Loucy (cell line): ENCODE measurements at regions not wholly inside any gene's neighbourhood (a gene's known extent, or its start where the extent isn't known, plus 50 kb on each side); places are given as distances from the start of the nearest gene placed in this dataset.

ENCODE experiments used
- H2AFZ ChIP-seq: fragments of 200-600 bp; sonication (generic); 2 replicates; pipeline ENCODE4 v1.6.0; 2016; ENCODE audit warnings: antibody characterized with exemption, mild to moderate bottlenecking, low read length, moderate library complexity
- H3F3A ChIP-seq: fragments of 200-600 bp; 2 replicates; pipeline ENCODE4 v1.6.0; 2016; ENCODE audit warnings: antibody characterized with exemption, low read depth, mild to moderate bottlenecking
- H3K27me3 ChIP-seq: fragments of 200-600 bp; sonication (generic); 2 replicates; pipeline ENCODE4 v1.6.1; 2014; ENCODE audit warnings: low read length, mild to moderate bottlenecking; ENCODE audit not compliant: insufficient read depth, poor library complexity, severe bottlenecking
- H3K36me3 ChIP-seq: fragments of 200-600 bp; sonication (generic); 2 replicates; pipeline ENCODE4 v1.6.1; 2016; ENCODE audit warnings: low read length; ENCODE audit not compliant: insufficient read depth
- H3K4me1 ChIP-seq: fragments of 200-600 bp; sonication (generic); 2 replicates; pipeline ENCODE4 v1.5.1; 2014; ENCODE audit warnings: low read length, mild to moderate bottlenecking; ENCODE audit not compliant: insufficient read depth, poor library complexity, severe bottlenecking
- H3K4me2 ChIP-seq: fragments of 200-600 bp; sonication (generic); 2 replicates; pipeline ENCODE4 v1.6.0; 2014; ENCODE audit warnings: antibody characterized with exemption, low read length, low read depth, mild to moderate bottlenecking; ENCODE audit not compliant: poor library complexity, severe bottlenecking
- H3K4me3 ChIP-seq: fragments of 200-600 bp; sonication (generic); 2 replicates; pipeline ENCODE4 v1.5.1; 2014; ENCODE audit warnings: low read length, mild to moderate bottlenecking, mixed read lengths; ENCODE audit not compliant: poor library complexity, severe bottlenecking
- H3K79me2 ChIP-seq: fragments of 200-600 bp; sonication (generic); 2 replicates; pipeline ENCODE4 v1.6.1; 2014; ENCODE audit warnings: low read length; ENCODE audit not compliant: insufficient read depth
- H3K9ac ChIP-seq: fragments of 200-600 bp; sonication (generic); 2 replicates; pipeline ENCODE4 v1.6.0; 2014; ENCODE audit warnings: mild to moderate bottlenecking, low read depth, low read length, moderate library complexity; ENCODE audit not compliant: poor library complexity, severe bottlenecking
- H3K9me2 ChIP-seq: fragments of 200-600 bp; sonication (generic); replicated peaks from 2 replicates; pipeline ENCODE4 v1.6.1; 2016; ENCODE audit warnings: low read depth, low read length, mixed read lengths
- H3K9me3 ChIP-seq: fragments of 200-600 bp; sonication (generic); 2 replicates; pipeline ENCODE4 v1.6.1; 2014; ENCODE audit warnings: mild to moderate bottlenecking, antibody characterized with exemption, low read length, low read depth; ENCODE audit not compliant: insufficient read depth
- H4K20me1 ChIP-seq: fragments of 200-600 bp; sonication (generic); 2 replicates; pipeline ENCODE4 v1.6.0; 2014; ENCODE audit warnings: antibody characterized with exemption, low read length, mild to moderate bottlenecking; ENCODE audit not compliant: insufficient read depth, poor library complexity, severe bottlenecking
- EZH2phosphoT487 ChIP-seq: fragments of 200-600 bp; IDR thresholded peaks from 2 replicates; pipeline ENCODE4 v1.6.1; 2018; ENCODE audit warnings: antibody characterized with exemption, mild to moderate bottlenecking, moderate library complexity, borderline replicate concordance
- TF ChIP-seq, protein P1 (sequence below): fragments of 200-600 bp; sonication (generic); conservative IDR thresholded peaks from 2 replicates; pipeline ENCODE4 v1.5.1; 2014; ENCODE audit warnings: mild to moderate bottlenecking, antibody characterized with exemption, low read length

DNA sequence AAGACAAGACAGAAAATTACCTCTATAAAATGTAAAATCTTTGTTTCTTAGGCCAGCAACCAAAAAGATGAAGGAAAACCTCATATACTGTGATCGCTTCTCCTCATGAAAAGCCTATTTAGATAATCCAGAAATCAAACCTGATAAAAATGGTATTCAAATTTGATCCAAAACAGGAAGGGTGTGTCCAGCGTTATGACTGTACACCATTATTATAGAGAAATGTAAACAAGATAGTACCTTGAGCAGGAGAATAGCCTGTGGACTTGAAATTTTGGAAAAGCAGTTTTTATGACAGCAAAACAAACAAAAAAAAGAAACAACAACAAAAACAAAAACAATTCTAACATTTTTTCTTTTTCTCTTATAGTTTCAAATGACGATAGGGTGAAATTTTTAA, 1382.8 kb upstream of the CDH9 start:
- H3F3A ChIP-seq: no peaks in the 10 kb centered on the region
- H3K9ac ChIP-seq: no peak overlapping the region
- no peaks in the 10 kb centered on the region for H3K36me3 ChIP-seq
- no peak overlapping the region for H2AFZ ChIP-seq
- H3K79me2 ChIP-seq: no peaks in the 10 kb centered on the region
- no peak overlapping the region for H3K4me3 ChIP-seq
- TF ChIP-seq EZH2phosphoT487: no peak
- TF ChIP-seq, protein P1, sequence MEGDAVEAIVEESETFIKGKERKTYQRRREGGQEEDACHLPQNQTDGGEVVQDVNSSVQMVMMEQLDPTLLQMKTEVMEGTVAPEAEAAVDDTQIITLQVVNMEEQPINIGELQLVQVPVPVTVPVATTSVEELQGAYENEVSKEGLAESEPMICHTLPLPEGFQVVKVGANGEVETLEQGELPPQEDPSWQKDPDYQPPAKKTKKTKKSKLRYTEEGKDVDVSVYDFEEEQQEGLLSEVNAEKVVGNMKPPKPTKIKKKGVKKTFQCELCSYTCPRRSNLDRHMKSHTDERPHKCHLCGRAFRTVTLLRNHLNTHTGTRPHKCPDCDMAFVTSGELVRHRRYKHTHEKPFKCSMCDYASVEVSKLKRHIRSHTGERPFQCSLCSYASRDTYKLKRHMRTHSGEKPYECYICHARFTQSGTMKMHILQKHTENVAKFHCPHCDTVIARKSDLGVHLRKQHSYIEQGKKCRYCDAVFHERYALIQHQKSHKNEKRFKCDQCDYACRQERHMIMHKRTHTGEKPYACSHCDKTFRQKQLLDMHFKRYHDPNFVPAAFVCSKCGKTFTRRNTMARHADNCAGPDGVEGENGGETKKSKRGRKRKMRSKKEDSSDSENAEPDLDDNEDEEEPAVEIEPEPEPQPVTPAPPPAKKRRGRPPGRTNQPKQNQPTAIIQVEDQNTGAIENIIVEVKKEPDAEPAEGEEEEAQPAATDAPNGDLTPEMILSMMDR: no peak
- H3K9me2 ChIP-seq: no peaks in the 10 kb centered on the region
- no peak overlapping the region for H3K4me2 ChIP-seq
- no peaks in the 10 kb centered on the region for H3K9me3 ChIP-seq
- H3K4me1 ChIP-seq: no peaks in the 10 kb centered on the region
- no peaks in the 10 kb centered on the region for H3K27me3 ChIP-seq
- no peaks in the 10 kb centered on the region for H4K20me1 ChIP-seq

GRCh38 chr5:28415791-28416443, 1377.5 kb upstream of the CDH9 start:
- H3K9me2 ChIP-seq: no peaks in the 10 kb centered on the region
- H2AFZ ChIP-seq: no peak overlapping the region
- no peaks in the 10 kb centered on the region for H4K20me1 ChIP-seq
- no peaks in the 10 kb centered on the region for H3K79me2 ChIP-seq
- H3K4me1 ChIP-seq: no peaks in the 10 kb centered on the region
- H3K36me3 ChIP-seq: no peaks in the 10 kb centered on the region
- H3K4me3 ChIP-seq: no peak overlapping the region
- TF ChIP-seq EZH2phosphoT487: no peak
- TF ChIP-seq, protein P1: no peak
- no peaks in the 10 kb centered on the region for H3K27me3 ChIP-seq
- no peaks in the 10 kb centered on the region for H3F3A ChIP-seq
- no peaks in the 10 kb centered on the region for H3K9me3 ChIP-seq
- no peak overlapping the region for H3K9ac ChIP-seq
- H3K4me2 ChIP-seq: no peak overlapping the region

- Histone ChIP-seq H3K4me3 (no peak overlapping the region), H4K20me1 (no peaks in the 10 kb centered on the region), H3K9me2 (no peaks in the 10 kb centered on the region), H3K4me2 (no peak overlapping the region), H2AFZ (no peak overlapping the region), H3K9ac (no peak overlapping the region), H3K27me3 (no peaks in the 10 kb centered on the region), H3F3A (no peaks in the 10 kb centered on the region), H3K4me1 (no peaks in the 10 kb centered on the region), H3K36me3 (no peaks in the 10 kb centered on the region), H3K9me3 (no peaks in the 10 kb centered on the region), H3K79me2 (no peaks in the 10 kb centered on the region)
- TF ChIP-seq, protein P1: no peak
- TF ChIP-seq EZH2phosphoT487: no peak
These were observed 1376.2 kb upstream of the CDH9 start for GRCh38 chr5:28414619-28415018.
